AML-193 (cell line): ENCODE measurements at regions not wholly inside any gene's neighbourhood (a gene's known extent, or its start where the extent isn't known, plus 50 kb on each side); places are given as distances from the start of the nearest gene placed in this dataset.

Source experiments
- DNase-seq, 2 experiments: peaks; one replicate each; lab custom pipeline; 2025; lab: John Stamatoyannopoulos, UW

GRCh38 chr3:14590569-14590968, 50.4 kb upstream of the GRIP2 start:
- DNase-seq: no peak

- no peak for DNase-seq
Measured at GRCh38 chr3:14592390-14592789, 52.2 kb upstream of the GRIP2 start.

- no peak for DNase-seq
Measured at GRCh38 chr3:14592836-14593235, 52.7 kb upstream of the GRIP2 start.

GRCh38 chr3:14594234-14594633, 54.1 kb upstream of the GRIP2 start:
- no peak for DNase-seq

- no peak for DNase-seq
Measured at GRCh38 chr3:14595561-14595960, 55.4 kb upstream of the GRIP2 start.

GRCh38 chr3:14597266-14597665, 54.3 kb upstream of the CCDC174 start:
- DNase-seq: no peak

GRCh38 chr3:14598143-14598569, 53.4 kb upstream of the CCDC174 start:
- DNase-seq: peak; percentile 25 to 36

- DNase-seq: no peak
Measured at GRCh38 chr3:14599488-14599887, 52.1 kb upstream of the CCDC174 start.

GRCh38 chr3:14600075-14600474, 51.5 kb upstream of the CCDC174 start:
- no peak for DNase-seq

- DNase-seq: no peak
Measured at GRCh38 chr3:14600856-14601610, 50.5 kb upstream of the CCDC174 start.

- no peak for DNase-seq
Measured at GRCh38 chr3:14601692-14602005, 49.9 kb upstream of the CCDC174 start.
